ENCODE measurements at regions not wholly inside any gene's neighbourhood (a gene's known extent, or its start where the extent isn't known, plus 50 kb on each side); places are given as distances from the start of the nearest gene placed in this dataset.

- DNase-seq (ENCODE audit: low read depth): no peak
- TF ChIP-seq CTCF (conservative IDR thresholded peaks at IDR 0.05; ENCODE audit: low read length): no peak
- no peak overlapping the region for H3K4me3 ChIP-seq (ENCODE audit: low read length)
These were observed 380.2 kb downstream of the FGF9 start for GRCh38 chr13:22050951-22051563.

GRCh38 chr13:22053053-22053452 lies 382.2 kb downstream of the FGF9 start:
- no peak for DNase-seq (ENCODE audit: low read depth)
- no peak overlapping the region for H3K4me3 ChIP-seq (ENCODE audit: low read length)
- no peak for TF ChIP-seq CTCF (conservative IDR thresholded peaks at IDR 0.05; ENCODE audit: low read length)

GRCh38 chr13:22055259-22055658 lies 384.4 kb downstream of the FGF9 start:
- TF ChIP-seq CTCF (conservative IDR thresholded peaks at IDR 0.05; ENCODE audit: low read length): no peak
- no peak for DNase-seq (ENCODE audit: low read depth)
- H3K4me3 ChIP-seq (ENCODE audit: low read length): no peak overlapping the region

- DNase-seq (ENCODE audit: low read depth): no peak
- no peak overlapping the region for H3K4me3 ChIP-seq (ENCODE audit: low read length)
- no peak for TF ChIP-seq CTCF (conservative IDR thresholded peaks at IDR 0.05; ENCODE audit: low read length)
These were observed 389.3 kb downstream of the FGF9 start for GRCh38 chr13:22060187-22060586.

GRCh38 chr13:22061371-22061805 lies 390.5 kb downstream of the FGF9 start:
- TF ChIP-seq CTCF (conservative IDR thresholded peaks at IDR 0.05; ENCODE audit: low read length): no peak
- no peak overlapping the region for H3K4me3 ChIP-seq (ENCODE audit: low read length)
- no peak for DNase-seq (ENCODE audit: low read depth)

- no peak overlapping the region for H3K4me3 ChIP-seq (ENCODE audit: low read length)
- DNase-seq (ENCODE audit: low read depth): no peak
- no peak for TF ChIP-seq CTCF (conservative IDR thresholded peaks at IDR 0.05; ENCODE audit: low read length)
These were observed 391.0 kb downstream of the FGF9 start for GRCh38 chr13:22061806-22062391.

- no peak for DNase-seq (ENCODE audit: low read depth)
- no peak for TF ChIP-seq CTCF (conservative IDR thresholded peaks at IDR 0.05; ENCODE audit: low read length)
- no peak overlapping the region for H3K4me3 ChIP-seq (ENCODE audit: low read length)
These were observed 391.8 kb downstream of the FGF9 start for GRCh38 chr13:22062478-22063205.

All from AG10803 (cell line).